ENCODE measurements at regions not wholly inside any gene's neighbourhood (a gene's known extent, or its start where the extent isn't known, plus 50 kb on each side); places are given as distances from the start of the nearest gene placed in this dataset.
"Not testable (repeated sequence)": the region's sequence is repeated elsewhere in the genome, so short reads cannot be mapped to it uniquely, and the experiment has no call there.

GRCh38 chr5:159543326-159543725 lies 213.0 kb upstream of the IL12B start:
- DNase-seq = no peak

- no peak for DNase-seq
These were observed 214.9 kb upstream of the IL12B start for GRCh38 chr5:159545156-159545555.

DNA sequence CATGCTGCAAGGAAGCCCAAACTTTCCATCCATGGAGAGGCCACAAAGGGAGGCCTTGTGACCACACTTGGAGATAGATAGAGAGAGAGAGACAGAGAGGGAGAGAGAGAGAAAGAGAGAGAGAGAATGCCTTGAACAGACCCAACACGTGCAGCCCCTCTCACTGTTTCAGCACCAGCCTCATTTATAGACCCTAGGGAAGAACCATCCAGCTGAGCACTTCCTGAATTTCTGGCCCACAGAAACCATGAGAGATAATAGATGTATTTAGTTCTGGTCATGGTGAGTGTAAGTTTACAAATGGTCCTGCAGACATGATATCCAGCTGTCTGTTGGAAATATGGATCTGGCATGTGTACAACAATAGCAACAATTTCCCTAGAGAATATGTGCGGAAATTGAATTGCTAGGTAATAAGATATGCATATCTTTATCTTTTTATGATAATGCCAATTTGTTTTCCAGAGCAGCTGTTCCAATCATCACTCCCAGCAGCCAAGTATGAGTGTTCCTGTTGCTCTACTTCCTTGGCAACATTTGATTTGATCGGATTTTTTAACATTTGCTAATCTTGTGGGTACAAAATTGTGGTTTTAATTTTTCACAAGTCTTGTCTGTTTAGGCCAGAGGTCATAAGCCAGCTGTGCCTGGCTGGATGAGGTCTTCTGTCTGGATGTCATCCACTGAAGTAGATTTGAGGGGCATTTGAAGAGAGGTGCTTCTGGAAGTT lies 217.3 kb upstream of the IL12B start:
- DNase-seq = no peak

DNA sequence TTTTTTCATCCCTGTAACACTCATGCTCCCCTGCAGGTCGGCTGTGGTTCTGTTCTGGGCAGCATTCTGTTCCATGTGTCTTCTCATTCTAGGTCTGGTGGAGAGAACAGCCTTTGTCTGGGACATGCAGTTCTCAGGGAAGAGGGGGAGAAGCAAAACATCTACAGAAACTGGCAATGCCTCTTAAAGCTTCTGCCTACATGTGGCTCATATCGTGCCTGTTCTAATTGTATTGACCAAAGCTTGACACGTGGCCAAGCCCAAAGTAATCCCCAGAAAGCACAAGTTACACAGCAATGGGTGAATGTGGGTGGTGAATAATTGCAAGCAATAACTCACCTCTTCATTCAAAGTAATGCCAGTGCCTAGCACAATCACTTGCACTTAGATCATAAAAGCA lies 218.2 kb upstream of the IL12B start:
- no peak for DNase-seq

GRCh38 chr5:159549046-159549445 lies 218.8 kb upstream of the IL12B start:
- DNase-seq = no peak

- DNase-seq = no peak
These were observed 220.7 kb upstream of the IL12B start for GRCh38 chr5:159550951-159551350.

DNA sequence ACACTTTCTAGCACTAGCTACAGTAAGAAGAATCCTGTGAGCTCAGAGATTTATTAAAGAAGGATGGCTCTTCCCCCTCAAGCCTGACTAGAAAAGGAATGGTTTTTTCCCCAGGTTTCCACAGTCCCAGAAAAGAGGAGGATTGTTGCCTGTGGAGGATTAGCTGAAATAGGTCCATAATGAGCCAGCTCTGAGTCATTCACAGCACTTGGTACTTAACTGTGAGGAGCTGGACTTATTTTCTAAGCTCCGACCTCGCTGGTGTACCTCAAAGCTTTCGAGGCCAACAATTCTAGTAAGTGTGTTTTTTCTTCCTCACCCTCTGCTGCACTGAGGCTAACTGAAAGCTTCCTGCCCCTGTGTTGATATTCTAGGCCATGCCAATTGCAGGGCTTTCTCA lies 222.5 kb upstream of the IL12B start:
- no peak for DNase-seq

DNA sequence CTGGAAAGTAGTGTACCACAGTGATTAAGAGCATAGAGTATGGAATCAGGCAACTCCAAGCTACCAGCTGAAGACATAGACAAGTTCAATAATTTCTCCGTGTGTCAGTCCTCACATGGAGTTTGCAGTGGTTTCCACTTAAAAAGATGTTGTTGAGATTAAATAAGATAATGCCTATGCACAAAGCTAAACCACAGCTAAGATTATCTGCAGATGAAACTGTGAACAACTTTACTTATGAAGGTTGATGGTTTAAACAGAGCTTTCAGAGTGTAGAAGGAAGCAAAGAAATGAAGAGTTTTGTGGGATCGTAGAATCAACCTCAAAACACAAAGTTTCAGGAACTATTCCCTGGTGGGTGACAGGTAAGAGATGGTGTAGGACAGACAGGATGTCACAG lies 223.5 kb upstream of the IL12B start:
- DNase-seq = no peak

DNA sequence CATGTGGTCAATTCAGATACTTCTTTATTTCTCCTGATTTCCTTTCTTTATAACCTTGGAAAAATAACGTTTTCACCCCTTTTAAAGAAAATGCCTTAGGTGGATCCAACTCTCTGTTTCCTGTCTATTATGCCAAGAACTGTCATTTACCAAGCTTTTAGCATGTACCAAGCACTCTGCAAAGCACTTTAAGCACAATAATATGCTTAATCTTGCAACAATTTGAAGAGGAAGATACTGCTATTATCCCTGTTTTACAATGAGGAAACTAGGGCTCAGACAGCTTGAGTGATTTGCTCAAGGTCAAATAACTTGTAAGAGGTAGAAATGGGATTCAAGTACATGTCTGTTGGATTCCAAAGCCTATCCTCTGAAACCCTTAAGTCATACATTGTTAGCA lies 224.8 kb upstream of the IL12B start:
- no peak for DNase-seq

- no peak for DNase-seq
These were observed 229.1 kb upstream of the IL12B start for GRCh38 chr5:159559337-159559736.

DNA sequence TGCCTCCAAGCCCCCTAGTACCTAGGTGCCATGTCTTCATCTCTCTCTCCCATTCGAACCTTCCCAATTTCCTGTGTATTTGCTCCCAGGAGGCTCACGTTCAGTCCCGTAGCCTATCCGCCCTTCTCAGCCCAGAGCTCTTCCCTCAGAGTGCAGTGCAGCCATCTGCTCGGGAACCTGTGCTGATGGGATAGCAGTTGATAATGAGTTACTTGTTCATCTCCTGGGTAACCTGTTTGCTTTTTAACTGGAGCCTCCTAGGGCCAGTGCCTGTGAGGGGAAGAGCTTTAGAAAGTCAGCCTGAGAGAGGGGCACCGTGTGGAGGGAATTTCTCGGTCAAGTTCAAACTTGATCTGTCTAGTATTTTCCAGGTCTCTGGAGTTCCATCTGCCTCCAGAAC lies 229.8 kb upstream of the IL12B start:
- no peak for DNase-seq

DNA sequence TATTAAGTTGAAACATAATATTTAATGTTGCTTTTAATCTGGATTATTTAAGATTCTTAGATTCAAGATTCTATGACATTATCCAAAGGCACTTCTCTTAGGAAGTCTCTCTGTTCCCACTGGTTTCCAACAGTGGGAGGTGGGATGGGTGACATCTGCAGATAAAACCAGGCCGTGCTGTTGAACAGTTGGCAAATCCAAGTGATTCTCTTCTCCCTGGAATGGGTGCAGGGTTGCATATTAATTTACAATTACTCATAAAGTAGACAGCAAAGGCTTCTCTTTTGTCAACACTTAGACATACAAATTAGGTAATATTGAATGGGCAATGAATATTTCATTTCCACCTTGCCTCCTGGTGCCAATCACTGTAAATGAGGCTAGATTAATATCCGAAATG lies 233.7 kb upstream of the IL12B start:
- no peak for DNase-seq

- DNase-seq = no peak
These were observed 236.5 kb upstream of the IL12B start for GRCh38 chr5:159566832-159567231.

DNA sequence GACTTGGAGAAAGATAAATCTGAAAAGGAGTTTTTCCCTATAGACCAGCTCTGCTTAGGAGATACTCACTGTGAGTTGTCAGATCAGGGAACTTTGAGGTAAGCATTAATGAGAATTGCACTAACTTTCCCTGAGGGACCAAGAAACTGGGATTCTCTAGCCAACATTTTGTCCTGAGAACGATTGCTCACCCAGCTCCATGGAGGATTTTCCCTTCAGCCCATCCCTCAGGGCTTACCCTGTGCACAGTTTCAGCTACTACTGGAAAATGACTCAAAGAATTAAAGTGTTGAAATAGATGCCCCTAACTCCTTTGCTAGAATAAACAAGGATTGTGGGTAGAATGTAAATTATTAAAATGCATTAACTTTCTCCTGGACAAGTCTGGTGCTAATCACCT lies 237.2 kb upstream of the IL12B start:
- no peak for DNase-seq

- DNase-seq = peak; percentile 7
These were observed 241.4 kb upstream of the IL12B start for GRCh38 chr5:159571501-159572244.

DNA sequence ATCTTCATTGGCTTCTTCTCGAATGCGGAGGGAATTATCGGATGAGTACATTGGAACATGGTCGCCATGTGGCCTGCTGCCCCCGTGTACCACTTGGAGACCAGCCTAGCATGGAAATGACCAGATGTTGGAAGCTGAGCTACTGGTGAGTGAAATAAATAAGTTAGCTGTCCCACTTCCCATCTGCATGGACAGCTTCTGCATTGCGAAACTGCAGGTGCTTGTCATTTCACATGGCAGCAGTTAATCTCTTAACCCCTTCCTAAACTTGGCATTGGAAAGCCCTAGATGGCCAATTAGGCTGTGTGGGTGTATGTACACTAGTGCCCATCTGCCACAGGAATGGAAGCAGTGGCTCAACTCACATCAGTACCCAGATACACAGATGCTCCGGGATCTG lies 246.6 kb upstream of the IL12B start:
- no peak for DNase-seq

DNA sequence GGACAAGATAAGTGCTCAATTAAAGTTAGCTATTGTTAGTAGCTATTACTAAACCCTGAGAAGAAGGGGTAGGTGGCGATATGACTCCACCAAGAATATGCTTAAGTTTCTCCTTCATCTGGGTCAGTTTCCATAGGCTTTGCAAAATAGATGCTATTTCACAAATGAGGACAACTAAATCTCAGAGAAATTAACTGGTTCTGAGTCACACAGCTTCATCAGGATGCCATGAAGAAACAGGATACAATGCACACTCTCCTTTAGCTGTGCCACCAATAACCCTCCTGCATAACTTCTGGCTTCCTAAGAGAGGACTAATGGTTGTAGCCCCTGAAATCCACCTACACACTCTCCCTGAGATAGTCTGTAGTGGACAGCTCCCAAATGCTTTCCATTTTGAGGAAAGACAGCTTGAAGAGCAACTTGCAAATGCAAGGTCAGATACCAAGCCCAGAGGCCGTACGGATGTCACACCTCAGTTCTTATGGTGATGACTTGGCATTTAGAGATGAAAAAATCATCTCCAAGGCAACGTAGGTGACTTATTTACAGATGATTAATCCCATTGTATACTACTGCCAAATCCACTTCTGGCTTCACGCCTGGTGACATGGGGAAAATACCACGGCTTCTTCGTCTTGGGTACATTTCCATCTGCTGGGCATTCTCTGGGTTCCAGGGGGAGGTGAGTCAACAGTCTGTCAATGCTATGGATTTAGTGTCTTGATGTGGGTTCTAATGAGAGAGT lies 251.4 kb upstream of the IL12B start:
- peak; percentile 58 for DNase-seq

DNA sequence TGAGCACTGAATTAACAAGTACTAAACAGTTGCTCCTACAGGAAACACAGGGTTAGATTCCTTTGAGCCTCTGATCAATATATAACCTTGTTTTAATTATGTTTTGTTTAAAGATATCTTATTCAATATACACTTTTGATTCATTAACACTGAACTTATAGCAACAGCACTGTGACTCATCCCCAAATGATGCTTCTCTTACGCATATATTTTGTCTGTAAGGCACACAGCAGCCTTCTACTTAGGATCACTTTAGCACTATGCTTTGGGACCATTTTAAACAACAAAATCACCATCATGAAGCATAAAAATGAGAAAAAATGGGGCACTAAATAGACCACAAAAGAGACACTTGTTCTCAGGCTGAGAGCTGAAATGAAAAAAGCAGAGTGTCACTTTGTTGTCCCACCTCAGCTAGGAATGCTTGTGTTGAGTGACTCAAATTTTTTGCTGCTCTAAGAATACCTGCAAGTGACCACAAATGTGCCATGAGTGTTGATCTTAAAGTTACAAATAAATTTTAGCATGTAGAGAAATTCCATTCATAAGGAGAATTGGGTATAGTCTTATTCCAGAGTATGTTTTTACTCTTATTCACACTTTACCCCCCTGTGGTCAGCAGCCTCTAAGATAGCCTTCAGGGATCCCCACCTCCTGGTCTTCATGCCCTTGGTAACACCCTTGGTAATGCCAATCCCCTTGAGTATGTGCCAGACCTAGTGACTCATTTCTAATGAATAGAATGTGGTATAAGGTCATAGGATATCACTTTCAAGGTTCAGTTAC lies 252.7 kb upstream of the IL12B start:
- no peak for DNase-seq

- DNase-seq = no peak
These were observed 256.6 kb upstream of the IL12B start for GRCh38 chr5:159586921-159587320.

DNA sequence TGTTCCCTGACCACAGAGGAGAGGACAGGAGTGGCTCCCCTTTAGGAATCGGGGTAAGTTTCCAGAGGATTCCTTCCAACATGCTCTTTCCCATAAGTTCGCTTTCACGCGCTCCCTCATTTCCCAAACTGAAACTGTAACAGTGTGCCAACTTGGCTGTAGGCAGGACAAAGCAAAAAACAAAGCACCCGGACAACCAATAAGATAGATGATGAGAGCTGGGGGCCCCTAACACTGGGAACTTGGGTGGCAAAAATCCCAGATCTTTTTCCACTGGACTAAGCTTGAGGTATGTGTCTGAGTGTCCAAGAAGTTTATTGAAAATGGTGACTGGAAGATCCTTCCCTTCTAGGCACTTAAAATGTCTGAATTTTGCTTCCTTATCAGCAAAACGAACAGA lies 258.7 kb upstream of the IL12B start:
- no peak for DNase-seq

DNA sequence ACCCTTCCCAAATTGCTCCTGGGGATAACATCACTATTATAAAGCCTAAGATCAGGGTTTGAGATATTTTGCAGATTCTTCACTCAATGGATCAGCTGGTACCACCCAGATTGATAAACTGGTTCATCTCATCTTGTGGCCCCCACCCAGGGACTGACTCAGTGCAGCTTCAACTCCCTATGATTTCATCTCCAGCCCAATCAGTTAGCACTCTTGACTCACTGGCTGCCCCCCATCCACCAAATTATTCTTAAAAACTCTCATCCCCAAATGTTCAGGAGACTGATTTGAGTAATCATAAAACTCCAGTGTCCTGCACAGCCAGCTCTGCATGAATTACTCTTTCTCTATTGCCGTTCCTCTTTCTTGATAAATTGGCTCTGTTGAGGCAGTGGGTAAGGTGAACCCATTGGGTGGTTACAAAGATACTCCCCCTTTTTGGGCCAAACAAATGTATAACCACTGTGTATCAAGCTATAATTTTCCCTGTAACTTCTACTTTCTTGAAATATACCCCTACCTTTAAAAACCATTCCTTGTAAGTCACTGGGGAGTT lies 263.3 kb upstream of the IL12B start:
- no peak for DNase-seq

DNA sequence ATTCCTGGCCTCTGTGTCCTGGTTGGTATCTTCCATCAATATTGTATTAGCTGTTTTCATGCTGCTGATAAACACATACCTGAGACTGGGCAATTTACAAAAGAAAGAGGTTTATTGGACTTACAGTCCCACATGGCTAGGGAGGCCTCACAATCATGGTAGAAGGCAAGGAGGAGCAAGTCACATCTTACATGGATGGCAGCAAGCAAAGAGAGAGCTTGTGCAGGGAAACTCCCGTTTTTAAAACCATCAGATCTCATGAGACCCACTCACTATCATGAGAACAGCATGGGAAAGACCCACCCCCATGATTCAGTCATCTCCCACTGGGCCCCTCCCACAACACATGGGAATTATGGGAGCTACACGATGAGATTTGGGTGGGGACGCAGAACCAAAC lies 265.3 kb upstream of the IL12B start:
- DNase-seq = not testable (repeated sequence)

- no peak for DNase-seq
These were observed 270.9 kb upstream of the IL12B start for GRCh38 chr5:159601216-159601615.
